Activated CD4-positive, alpha-beta T cell treated with anti-CD3 and anti-CD28 coated beads, Interleukin-10, Interleukin-2, amounts not matched to agents 100 ng/mL and 50 ng/mL, durations not matched to agents 16 hours and 8 hours (primary cell): ENCODE measurements at regions not wholly inside any gene's neighbourhood (a gene's known extent, or its start where the extent isn't known, plus 50 kb on each side); places are given as distances from the start of the nearest gene placed in this dataset.

ENCODE experiments used
- DNase-seq: peaks from one replicate; pipeline ENCODE4 v3.0.0-alpha.2; 2020

GRCh38 chr15:70418943-70419342 is 321.2 kb upstream of the TLE3 start:
- no peak for DNase-seq

- no peak for DNase-seq
Measured at GRCh38 chr15:70417535-70417934, 319.8 kb upstream of the TLE3 start.

DNA sequence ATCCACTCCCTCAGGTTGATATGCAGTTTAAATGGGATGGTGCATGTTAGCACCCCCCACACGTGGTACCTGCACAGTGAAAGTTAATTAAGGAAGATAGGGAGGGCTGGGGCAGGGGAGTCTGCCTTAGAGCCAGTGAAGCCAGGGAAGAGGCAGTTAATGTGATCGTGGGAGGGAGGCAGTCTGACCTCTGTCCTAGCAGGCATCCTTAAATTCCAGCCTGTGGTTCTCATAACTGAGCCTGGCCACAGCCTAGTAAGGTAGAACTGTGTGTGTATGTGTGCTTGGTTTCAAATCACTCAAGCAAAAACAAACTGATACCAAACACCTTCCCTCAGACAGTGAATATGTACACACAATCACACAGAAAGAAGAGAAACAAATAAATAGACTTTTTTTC is 319.1 kb upstream of the TLE3 start:
- no peak for DNase-seq

GRCh38 chr15:70415398-70415797 is 317.7 kb upstream of the TLE3 start:
- no peak for DNase-seq

GRCh38 chr15:70414626-70415025 is 316.9 kb upstream of the TLE3 start:
- DNase-seq = no peak

- DNase-seq = no peak
Measured at GRCh38 chr15:70412794-70413193, 315.1 kb upstream of the TLE3 start.

DNA sequence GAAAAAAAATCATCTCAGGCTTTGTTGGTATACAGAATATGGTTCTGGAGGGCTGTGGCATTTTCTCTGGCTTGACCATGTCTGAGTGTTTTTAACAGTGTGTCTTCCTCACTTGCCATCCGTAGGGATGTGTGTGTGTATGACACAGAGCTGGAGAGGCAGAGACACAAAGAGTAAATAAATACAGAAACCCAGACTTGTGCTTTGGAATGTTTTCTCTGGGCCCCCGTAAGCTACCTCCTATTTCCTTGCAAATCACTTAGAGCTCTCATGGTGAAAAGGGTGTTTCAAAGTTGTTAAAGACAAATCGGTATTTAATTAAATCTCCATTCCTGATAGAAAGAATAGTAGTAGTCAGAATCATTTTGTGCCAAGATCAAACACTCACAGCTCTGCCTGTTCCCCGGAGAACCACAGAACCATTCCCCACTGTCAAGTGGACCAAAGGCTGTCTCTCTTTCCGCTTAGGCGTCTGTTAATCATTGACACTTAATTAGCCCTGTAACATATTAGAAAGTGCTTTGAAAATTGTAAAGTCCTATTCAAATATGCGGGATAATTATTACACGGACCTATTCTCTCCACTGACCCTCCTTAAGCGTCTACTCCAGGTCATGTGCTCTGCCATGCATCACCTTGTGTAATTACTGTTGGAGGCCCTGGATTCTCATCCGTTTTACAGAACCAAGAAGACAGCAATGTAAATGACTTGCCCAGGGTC is 313.6 kb upstream of the TLE3 start:
- no peak for DNase-seq

DNA sequence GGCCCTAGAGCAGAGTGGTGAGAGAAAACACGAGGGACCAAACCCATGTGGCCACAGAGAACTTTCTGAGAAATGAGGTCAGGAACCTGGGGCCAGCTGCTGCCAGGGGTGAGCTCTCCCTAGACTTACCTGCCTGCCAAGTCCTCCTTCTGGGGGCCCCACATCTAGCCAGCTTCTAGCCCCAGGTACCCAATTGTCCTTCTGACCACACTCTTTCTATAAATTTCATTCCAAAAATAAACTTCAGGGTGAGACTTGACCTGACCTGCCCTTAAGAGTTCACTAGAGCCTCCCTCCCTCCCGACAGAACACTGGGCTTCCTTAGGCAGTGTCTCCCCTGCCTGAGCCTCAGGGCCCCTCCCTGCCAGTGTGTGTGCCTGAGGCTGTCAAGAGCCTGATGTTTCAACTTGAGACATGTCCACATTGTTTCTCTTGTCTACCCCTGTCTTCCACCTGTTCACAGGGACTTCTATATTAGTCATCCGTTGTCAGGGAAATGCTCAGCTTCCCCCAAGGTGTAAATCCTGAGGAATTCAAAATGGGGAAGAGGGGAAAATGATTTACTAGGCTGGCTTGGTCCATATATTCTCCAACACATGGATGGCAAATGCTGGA is 312.8 kb upstream of the TLE3 start:
- no peak for DNase-seq

GRCh38 chr15:70409388-70409787 is 311.7 kb upstream of the TLE3 start:
- DNase-seq = no peak

- DNase-seq = no peak
Measured at GRCh38 chr15:70407955-70408354, 310.2 kb upstream of the TLE3 start.

- no peak for DNase-seq
Measured at GRCh38 chr15:70407336-70407670, 309.6 kb upstream of the TLE3 start.

DNA sequence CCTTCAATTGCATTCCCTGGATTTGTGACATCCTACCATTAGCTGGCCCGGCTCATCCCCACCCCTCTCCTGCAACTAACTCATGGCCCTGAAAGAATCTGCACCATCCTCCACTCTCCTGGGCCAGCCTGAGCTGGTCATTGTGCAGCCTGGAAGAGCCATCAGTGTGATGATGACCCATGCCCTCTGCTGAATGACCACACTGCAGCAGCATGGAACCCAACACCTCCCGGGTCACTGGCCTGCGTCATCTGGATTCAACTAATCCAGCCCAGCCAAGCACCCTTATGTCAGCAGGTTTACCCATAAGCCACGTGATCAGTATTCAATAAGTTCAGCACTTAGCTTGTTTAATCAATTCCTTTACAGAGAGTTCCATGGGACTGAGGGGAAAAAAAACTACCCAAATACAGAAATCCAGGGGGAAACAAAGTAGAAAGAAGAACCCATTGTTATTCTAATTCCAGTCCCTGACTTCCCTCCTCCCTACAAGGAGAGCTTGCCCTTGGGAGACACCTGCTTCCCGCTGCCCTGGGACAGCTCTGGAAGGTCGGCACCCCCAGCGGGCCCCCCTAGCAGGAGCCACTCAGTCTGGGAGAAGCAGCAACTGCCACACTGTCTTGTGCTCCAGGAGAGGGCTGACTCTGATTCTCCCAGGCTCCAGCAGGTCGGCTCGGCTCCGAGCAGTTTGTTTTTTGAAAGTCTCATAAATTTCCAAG is 309.1 kb upstream of the TLE3 start:
- no peak for DNase-seq

- no peak for DNase-seq
Measured at GRCh38 chr15:70401709-70402108, 304.0 kb upstream of the TLE3 start.

DNA sequence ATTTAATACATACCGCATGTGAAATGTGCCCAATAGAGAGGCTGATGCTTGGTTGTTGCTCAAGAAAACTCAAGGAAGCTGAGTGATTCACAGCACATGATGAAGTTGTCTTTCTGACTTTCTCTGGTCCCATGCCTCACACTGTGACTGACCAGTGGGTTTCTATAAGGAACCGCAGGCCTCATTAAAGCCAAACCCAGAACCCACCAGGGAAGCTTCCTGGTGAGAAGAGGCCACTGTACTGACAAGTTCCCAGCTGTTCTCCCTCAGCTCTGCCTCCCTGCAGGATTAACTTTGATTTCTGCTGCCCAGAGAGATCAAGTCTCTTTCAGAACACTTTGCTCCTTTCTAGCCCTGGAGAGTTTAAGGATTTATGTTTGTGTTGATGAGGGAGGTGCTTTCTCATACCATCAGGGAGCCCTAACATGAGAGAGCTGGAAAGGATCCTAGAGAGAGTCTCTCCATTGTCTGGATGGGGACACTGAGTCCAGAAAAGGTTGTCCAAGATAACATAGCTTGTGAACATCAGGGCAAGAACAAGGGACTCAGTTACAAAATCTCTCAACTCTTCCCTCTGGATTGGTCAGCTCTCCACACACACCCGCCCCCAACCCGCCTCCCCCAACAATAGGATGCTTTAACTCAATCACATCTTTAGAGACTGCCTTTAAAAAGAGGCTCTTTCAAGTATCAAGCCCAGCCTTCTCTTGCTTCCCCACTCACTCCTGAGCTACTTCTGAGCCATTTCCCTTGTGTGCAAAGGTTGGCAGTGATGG is 303.2 kb upstream of the TLE3 start:
- DNase-seq = no peak

- DNase-seq = no peak
Measured at GRCh38 chr15:70399204-70399603, 301.5 kb upstream of the TLE3 start.

DNA sequence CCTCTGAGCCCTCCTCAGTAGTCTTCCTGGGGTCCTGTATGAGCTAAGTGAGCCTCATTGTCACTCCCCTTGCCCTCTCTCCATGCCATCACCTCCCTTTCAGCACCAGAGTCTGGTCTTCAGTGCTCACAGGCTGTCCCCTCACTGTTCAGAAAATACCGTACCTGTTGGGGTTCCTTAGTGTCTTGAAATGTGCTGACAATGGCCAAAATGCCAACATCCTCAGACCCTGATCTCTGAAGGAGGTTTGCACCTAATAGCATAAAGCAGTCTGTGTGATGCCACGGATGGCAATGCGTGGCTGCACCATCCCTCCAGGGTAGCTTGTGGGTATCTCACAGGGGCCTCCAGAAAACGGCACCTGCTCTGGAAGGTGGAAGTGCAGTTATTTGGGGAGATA is 301.0 kb upstream of the TLE3 start:
- no peak for DNase-seq

DNA sequence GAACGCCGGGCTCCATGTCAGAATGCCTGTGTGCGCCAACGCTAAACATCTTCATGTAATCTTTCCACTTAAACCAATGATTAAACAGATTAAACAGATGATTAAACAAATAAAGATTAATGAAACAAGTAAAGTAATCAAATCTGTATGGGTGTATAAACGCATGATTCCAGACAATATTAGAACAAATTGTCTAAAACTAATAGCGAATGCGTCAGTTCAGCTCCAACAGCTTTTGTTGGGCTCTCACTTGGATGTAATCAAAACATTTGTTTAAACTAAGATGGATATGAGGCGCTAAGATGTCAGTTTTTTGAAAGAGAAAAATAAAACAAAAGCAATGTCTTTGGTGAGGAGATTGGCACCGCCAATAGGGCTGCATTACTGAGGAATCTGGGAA is 299.1 kb upstream of the TLE3 start:
- no peak for DNase-seq

- no peak for DNase-seq
Measured at GRCh38 chr15:70395164-70395563, 297.4 kb upstream of the TLE3 start.

- no peak for DNase-seq
Measured at GRCh38 chr15:70390723-70391122, 293.0 kb upstream of the TLE3 start.

GRCh38 chr15:70387993-70388392 is 290.3 kb upstream of the TLE3 start:
- no peak for DNase-seq

- no peak for DNase-seq
Measured at GRCh38 chr15:70387081-70387480, 289.4 kb upstream of the TLE3 start.

DNA sequence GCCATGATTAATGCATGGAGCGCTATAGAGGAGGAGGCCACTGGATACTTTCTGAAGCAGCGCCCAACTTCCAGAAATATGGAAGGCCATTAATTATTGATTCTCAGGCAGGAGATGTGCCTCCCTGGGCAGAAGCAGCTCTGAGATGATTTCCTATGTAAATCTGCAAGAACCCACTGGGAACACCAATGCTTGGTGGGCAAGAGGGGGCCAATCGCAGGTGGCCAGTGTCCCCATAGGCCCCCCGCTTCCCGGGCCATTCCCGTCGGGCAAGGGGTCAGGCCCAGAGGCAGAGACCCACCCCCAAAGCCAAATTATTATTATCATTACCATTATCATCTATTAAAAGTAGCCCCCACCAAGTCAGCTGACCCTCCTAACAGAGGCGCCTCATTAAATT is 288.0 kb upstream of the TLE3 start:
- no peak for DNase-seq

GRCh38 chr15:70385052-70385451 is 287.3 kb upstream of the TLE3 start:
- no peak for DNase-seq

- no peak for DNase-seq
Measured at GRCh38 chr15:70383856-70384255, 286.1 kb upstream of the TLE3 start.
